ENCODE measurements at regions not wholly inside any gene's neighbourhood (a gene's known extent, or its start where the extent isn't known, plus 50 kb on each side); places are given as distances from the start of the nearest gene placed in this dataset.

GRCh38 chr5:121221483-121221882 is 630.2 kb upstream of the FTMT start:
- DNase-seq = no peak

- DNase-seq = no peak
Observed at GRCh38 chr5:121226765-121227164, 624.9 kb upstream of the FTMT start.

GRCh38 chr5:121239951-121240350 is 611.7 kb upstream of the FTMT start:
- no peak for DNase-seq

- no peak for DNase-seq
Observed at GRCh38 chr5:121246971-121247370, 604.7 kb upstream of the FTMT start.

GRCh38 chr5:121251954-121252353 is 599.7 kb upstream of the FTMT start:
- peak; percentile 36 to 58 for DNase-seq

- DNase-seq = no peak
Observed at GRCh38 chr5:121257621-121258020, 594.1 kb upstream of the FTMT start.

GRCh38 chr5:121263456-121263855 is 588.2 kb upstream of the FTMT start:
- DNase-seq = no peak

GRCh38 chr5:121264605-121265004 is 587.1 kb upstream of the FTMT start:
- no peak for DNase-seq

- DNase-seq = no peak
Observed at GRCh38 chr5:121271546-121271945, 580.1 kb upstream of the FTMT start.

- DNase-seq = peak; percentile 79 to 91
Observed at GRCh38 chr5:121273833-121274433, 577.7 kb upstream of the FTMT start.

GRCh38 chr5:121279801-121280200 is 571.9 kb upstream of the FTMT start:
- no peak for DNase-seq

GRCh38 chr5:121285801-121286521 is 565.7 kb upstream of the FTMT start:
- no peak for DNase-seq

GRCh38 chr5:121288781-121289180 is 562.9 kb upstream of the FTMT start:
- DNase-seq = no peak

- no peak for DNase-seq
Observed at GRCh38 chr5:121292664-121293063, 559.0 kb upstream of the FTMT start.

- no peak for DNase-seq
Observed at GRCh38 chr5:121296356-121296755, 555.3 kb upstream of the FTMT start.

GRCh38 chr5:121299153-121299552 is 552.5 kb upstream of the FTMT start:
- no peak for DNase-seq

- no peak for DNase-seq
Observed at GRCh38 chr5:121304838-121305237, 546.8 kb upstream of the FTMT start.

GRCh38 chr5:121313886-121314285 is 537.8 kb upstream of the FTMT start:
- DNase-seq = no peak

- DNase-seq = peak in 1 of 2 experiments; percentile 4
Observed at GRCh38 chr5:121315786-121316185, 535.9 kb upstream of the FTMT start.

GRCh38 chr5:121319292-121319691 is 532.4 kb upstream of the FTMT start:
- no peak for DNase-seq

GRCh38 chr5:121325930-121326329 is 525.8 kb upstream of the FTMT start:
- DNase-seq = no peak

- no peak for DNase-seq
Observed at GRCh38 chr5:121350181-121350930, 501.3 kb upstream of the FTMT start.

GRCh38 chr5:121366515-121366914 is 485.2 kb upstream of the FTMT start:
- no peak for DNase-seq

- DNase-seq = no peak
Observed at GRCh38 chr5:121373371-121373770, 478.3 kb upstream of the FTMT start.
